Effector memory CD4-positive, alpha-beta T cell (primary cell): ENCODE measurements at regions not wholly inside any gene's neighbourhood (a gene's known extent, or its start where the extent isn't known, plus 50 kb on each side); places are given as distances from the start of the nearest gene placed in this dataset.

Experiments
- DNase-seq, 3 donors: peaks; one replicate each; pipeline ENCODE4 v3.0.0-alpha.2; 2020
- H3K27ac ChIP-seq: 2 replicates; pipeline ENCODE4 v1.7.0; 2013; ENCODE audit warnings: mild to moderate bottlenecking, low read length, moderate library complexity; ENCODE audit not compliant: insufficient read depth, poor library complexity, severe bottlenecking
- H3K27me3 ChIP-seq: replicated peaks from 2 replicates; pipeline ENCODE4 v1.7.0; 2013; ENCODE audit warnings: mild to moderate bottlenecking, low read length; ENCODE audit not compliant: insufficient read depth, control insufficient read depth, poor library complexity, severe bottlenecking
- H3K36me3 ChIP-seq: 2 replicates; pipeline ENCODE4 v1.7.0; 2013; ENCODE audit warnings: mild to moderate bottlenecking, low read length, moderate library complexity; ENCODE audit not compliant: control insufficient read depth, insufficient read depth
- H3K4me1 ChIP-seq: 2 replicates; pipeline ENCODE4 v1.7.0; 2013; ENCODE audit warnings: low read length, mild to moderate bottlenecking; ENCODE audit not compliant: control insufficient read depth, insufficient read depth, poor library complexity, severe bottlenecking
- H3K4me3 ChIP-seq: 2 replicates; pipeline ENCODE4 v1.7.0; 2013; ENCODE audit warnings: low read length, low read depth, mild to moderate bottlenecking; ENCODE audit not compliant: insufficient read depth, poor library complexity, severe bottlenecking
- H3K9me3 ChIP-seq: 2 replicates; pipeline ENCODE4 v1.7.0; 2013; ENCODE audit warnings: mild to moderate bottlenecking, low read length, moderate library complexity; ENCODE audit not compliant: control insufficient read depth

DNA sequence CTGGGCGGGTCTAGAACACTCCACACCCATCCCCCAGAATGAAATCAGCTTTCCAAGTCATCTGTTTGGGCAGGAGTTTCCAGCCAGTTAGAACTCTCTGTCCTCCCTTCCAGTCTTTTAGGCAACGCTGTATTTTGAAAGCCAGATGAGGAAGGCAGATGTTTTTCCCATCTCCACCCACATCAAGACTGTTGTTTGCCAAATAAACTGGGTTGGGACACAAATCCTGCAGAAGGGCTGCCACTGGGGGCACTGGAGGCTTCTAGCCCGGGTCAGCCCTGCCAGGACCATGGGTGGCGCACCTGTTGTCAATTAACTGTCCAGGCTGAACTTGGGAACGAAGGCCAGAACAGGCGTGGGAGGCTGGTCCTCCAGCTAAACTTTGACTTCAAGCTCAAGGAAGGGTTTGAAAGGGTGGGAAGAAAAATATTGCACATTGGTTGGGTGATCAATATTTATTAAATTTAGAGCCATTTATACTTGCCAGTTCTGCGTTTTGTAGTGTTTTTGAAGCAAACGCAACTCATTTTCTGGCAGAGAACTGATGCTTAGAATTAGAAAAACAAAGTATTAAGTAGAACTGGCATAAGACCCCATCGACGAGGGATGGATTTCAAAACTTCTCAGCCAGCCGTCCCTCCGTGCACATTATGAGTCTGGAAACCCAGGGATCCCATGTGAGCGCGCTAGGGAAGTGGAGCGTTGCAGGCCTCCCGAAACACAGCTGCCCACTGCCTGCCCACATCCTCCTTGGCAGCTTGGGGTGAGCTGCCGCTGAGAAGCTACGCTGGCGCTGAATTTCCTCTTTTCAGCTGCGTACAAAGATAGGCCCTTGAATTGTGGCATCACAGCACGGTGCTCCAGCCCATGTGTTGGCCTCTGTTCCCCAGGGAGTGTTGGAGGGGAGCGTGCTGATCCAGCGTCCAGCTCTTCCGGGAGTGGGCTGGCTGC is 297.4 kb downstream of the QKI start:
- Histone ChIP-seq H3K27ac (no peak overlapping the region), H3K4me1 (no peaks in the 10 kb centered on the region)

DNA sequence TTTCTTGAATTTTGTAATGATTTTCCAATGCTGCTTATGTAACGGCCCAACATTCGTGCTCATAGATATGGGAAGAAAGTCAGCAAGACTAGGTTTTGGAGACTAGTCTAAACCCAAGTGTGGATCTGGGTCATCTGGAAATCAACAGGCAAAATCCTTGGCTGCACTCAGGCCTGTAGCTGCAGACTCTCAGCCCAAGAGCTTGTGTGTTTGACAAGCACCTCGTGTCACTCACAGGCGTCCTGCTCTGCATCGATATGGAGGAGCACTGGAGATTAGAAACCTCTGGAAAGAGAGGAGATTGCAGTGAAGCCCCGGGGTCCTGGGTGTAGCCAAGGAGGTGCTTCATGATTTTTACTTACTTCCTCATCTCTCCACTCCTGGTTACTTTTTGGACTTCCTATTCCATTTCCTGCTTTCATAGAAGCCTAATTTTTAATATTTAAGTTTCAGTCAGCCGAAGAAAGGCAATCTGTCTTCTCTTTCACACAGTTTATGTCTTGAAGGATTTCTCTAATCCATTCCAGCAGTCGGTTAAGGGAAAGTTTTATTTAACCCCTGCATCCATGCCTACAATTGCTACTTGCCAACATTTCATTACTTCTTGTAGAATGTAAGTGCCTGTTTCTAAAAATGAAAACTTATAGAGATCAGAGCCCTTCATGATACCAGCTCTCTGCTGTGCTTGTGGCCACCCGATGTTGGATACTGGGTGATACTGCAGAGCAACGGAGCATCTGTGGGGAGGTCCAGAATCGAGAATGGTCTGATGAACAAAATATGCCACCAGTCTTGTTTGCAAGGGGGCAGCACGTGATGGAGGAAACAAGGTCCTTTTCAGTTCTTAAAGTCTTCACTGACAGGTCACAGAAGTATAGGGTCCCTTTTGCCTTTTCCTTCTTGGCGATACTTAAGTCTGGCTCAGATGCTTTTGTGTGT is 296.3 kb downstream of the QKI start:
- Histone ChIP-seq H3K27me3 (peaks cover 3% of the 10 kb centered on the region), H3K4me1 (no peaks in the 10 kb centered on the region), H3K4me3 (no peak overlapping the region), H3K27ac (no peak overlapping the region), H3K36me3 (no peaks in the 10 kb centered on the region), H3K9me3 (no peaks in the 10 kb centered on the region)
- no peak for DNase-seq

More for the DNA sequence above, 297.4 kb downstream of the QKI start:
- H3K36me3 ChIP-seq, result no peaks in the 10 kb centered on the region
- DNase-seq, result no peak
- H3K4me3 ChIP-seq, result no peak overlapping the region
- no peaks in the 10 kb centered on the region for H3K9me3 ChIP-seq
- peaks cover 3% of the 10 kb centered on the region for H3K27me3 ChIP-seq

DNA sequence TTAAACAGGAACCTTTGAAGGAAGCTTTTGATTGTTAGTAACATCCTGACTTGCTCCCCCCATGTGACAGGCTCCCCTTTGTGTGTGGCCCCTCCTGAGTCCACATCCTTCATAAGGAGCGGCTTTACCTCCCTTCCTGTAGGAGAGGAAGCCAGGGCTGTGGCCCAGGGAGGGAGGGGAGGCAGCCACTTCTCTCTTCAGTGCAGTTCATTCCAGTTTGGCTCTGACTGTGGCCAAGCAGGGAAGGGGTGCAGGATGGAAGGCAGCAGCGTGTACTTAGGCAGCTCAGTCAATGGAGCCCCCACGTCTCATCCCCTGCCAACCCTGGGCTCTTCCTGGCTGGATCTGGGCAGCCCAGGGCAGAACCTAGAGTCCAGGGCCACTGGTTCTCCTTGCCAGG is 295.2 kb downstream of the QKI start:
- Histone ChIP-seq H3K27me3 (peaks cover 3% of the 10 kb centered on the region), H3K4me1 (no peaks in the 10 kb centered on the region), H3K27ac (no peak overlapping the region), H3K36me3 (no peaks in the 10 kb centered on the region), H3K9me3 (no peaks in the 10 kb centered on the region), H3K4me3 (no peak overlapping the region)
- DNase-seq, result no peak

GRCh38 chr6:163709255-163709654 is 294.7 kb downstream of the QKI start:
- Histone ChIP-seq H3K4me3 (no peak overlapping the region), H3K9me3 (no peaks in the 10 kb centered on the region), H3K27ac (no peak overlapping the region), H3K36me3 (no peaks in the 10 kb centered on the region), H3K27me3 (peaks cover 3% of the 10 kb centered on the region), H3K4me1 (no peaks in the 10 kb centered on the region)
- DNase-seq, result no peak

GRCh38 chr6:163708466-163708865 is 293.9 kb downstream of the QKI start:
- Histone ChIP-seq H3K9me3 (no peaks in the 10 kb centered on the region), H3K4me1 (no peaks in the 10 kb centered on the region), H3K36me3 (no peaks in the 10 kb centered on the region), H3K4me3 (no peak overlapping the region), H3K27me3 (peaks cover 3% of the 10 kb centered on the region), H3K27ac (no peak overlapping the region)
- DNase-seq, result no peak

GRCh38 chr6:163707387-163708355 is 293.2 kb downstream of the QKI start:
- no peak for DNase-seq
- no peaks in the 10 kb centered on the region for H3K36me3 ChIP-seq
- peaks cover 2% of the 10 kb centered on the region for H3K27me3 ChIP-seq
- H3K27ac ChIP-seq, result no peak overlapping the region
- no peaks in the 10 kb centered on the region for H3K9me3 ChIP-seq
- no peaks in the 10 kb centered on the region for H3K4me1 ChIP-seq
- H3K4me3 ChIP-seq, result no peak overlapping the region

DNA sequence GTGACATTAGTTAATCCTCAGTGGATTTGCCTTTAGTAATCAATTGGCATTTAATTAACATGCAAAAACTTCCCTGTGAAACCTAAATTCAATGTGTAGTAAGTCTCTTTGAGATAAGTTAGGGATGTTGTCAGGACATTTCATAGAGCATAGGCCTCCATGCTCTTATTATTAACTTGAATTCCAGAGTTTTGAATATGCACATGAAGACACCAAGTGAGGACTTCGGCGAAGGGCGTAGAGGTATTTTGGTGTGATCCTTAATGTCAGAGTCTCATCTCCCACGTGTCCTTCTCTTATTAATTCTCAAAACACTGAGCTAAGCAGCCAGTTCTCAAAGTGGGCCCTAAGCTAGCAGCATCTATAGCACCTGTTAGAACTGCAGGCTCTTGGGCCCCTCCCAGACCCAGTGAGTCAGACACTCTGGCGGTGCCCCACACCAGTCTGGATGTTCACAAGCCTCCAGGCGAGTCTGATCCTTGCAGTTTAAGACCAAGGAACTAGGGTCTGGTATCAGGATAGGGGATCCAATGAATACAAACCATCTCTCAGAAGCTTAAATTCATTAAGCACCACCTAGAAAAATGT is 292.1 kb downstream of the QKI start:
- H3K27ac ChIP-seq, result no peak overlapping the region
- no peaks in the 10 kb centered on the region for H3K27me3 ChIP-seq
- H3K9me3 ChIP-seq, result no peaks in the 10 kb centered on the region
- no peaks in the 10 kb centered on the region for H3K4me1 ChIP-seq
- no peak overlapping the region for H3K4me3 ChIP-seq
- H3K36me3 ChIP-seq, result no peaks in the 10 kb centered on the region
- no peak for DNase-seq

DNA sequence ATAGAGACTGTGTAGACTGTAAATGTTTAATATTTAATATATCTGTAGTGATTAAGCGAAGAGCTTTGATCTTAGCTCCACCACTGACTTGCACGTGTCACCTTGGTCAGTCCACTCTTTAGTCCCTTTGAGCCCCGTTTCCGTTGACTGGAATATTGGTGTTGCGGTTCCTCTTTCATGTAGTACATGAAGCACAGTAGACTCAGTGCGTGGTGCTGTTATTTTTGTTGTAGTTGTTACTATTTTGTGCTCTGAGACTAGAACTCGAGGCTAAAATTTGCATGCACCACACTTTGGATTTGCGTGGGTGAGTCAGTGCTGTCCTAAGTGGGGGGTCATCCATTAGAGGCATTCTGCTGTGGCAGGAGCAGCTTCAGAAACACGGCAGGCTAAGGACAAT is 291.4 kb downstream of the QKI start:
- Histone ChIP-seq H3K27me3 (no peaks in the 10 kb centered on the region), H3K4me3 (no peak overlapping the region), H3K27ac (no peak overlapping the region), H3K36me3 (no peaks in the 10 kb centered on the region), H3K9me3 (no peaks in the 10 kb centered on the region), H3K4me1 (no peaks in the 10 kb centered on the region)
- no peak for DNase-seq

GRCh38 chr6:163702736-163703135 is 288.2 kb downstream of the QKI start:
- no peaks in the 10 kb centered on the region for H3K4me1 ChIP-seq
- no peak for DNase-seq

More at GRCh38 chr6:163702736-163703135, 288.2 kb downstream of the QKI start:
- H3K27me3 ChIP-seq, result no peaks in the 10 kb centered on the region
- H3K36me3 ChIP-seq, result no peaks in the 10 kb centered on the region
- no peak overlapping the region for H3K4me3 ChIP-seq
- H3K27ac ChIP-seq, result no peak overlapping the region
- no peaks in the 10 kb centered on the region for H3K9me3 ChIP-seq
